ENCODE measurements at regions not wholly inside any gene's neighbourhood (a gene's known extent, or its start where the extent isn't known, plus 50 kb on each side); places are given as distances from the start of the nearest gene placed in this dataset.

DNA sequence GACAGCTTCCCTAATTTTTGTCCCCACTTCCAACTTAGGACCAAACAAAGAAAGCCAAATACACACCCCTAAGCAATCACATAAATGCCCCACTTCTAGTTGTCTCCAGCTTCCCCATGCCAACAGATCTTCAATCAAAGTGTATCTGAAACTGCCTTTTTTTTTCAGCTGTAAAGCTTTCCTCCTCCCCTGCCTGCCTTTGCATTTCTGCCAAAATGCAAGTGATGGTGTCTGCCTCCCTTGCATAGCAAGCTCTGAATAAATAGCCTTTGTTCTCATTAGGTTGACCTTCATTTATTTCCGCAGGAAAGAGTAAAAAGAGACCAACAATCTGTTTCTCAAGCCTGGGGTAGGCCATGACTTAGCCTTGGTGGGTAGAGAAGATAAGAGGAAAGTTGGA is 459.4 kb downstream of the GPAM start:
- Histone ChIP-seq H4K20me1 (ENCODE audit: insufficient read depth, low read length) (no peaks in the 10 kb centered on the region), H3K9ac (ENCODE audit: low read depth, low read length) (no peak overlapping the region), H2BK15ac (ENCODE audit: low read depth, low read length) (no peak overlapping the region), H2AK9ac (replicated peaks; ENCODE audit: low read depth, low read length, poor library complexity) (no peak overlapping the region), H3K36me3 (ENCODE audit: control insufficient read depth, insufficient read depth, low read length) (no peaks in the 10 kb centered on the region), H3K9me1 (ENCODE audit: insufficient read depth, low read length) (no peaks in the 10 kb centered on the region), H3K4me2 (ENCODE audit: low read depth, low read length) (no peak overlapping the region), H2AK5ac (ENCODE audit: low read depth, low read length) (no peak overlapping the region), H3K4me3 (ENCODE audit: insufficient read depth, low read depth, low read length) (no peak overlapping the region), H4K5ac (ENCODE audit: low read depth, low read length) (no peak overlapping the region), H3K27me3 (ENCODE audit: control insufficient read depth, insufficient read depth, low read length) (no peaks in the 10 kb centered on the region), H3K23ac (ENCODE audit: low read depth, low read length) (no peak overlapping the region), H2BK5ac (ENCODE audit: low read depth, low read length, poor library complexity, severe bottlenecking) (no peak overlapping the region), H3K79me1 (ENCODE audit: low read depth in 1 of 2, low read length in 2 of 2) (no peaks in the 10 kb centered on the region), H3K18ac (ENCODE audit: low read depth, low read length) (no peak overlapping the region), H3K4me1 (ENCODE audit: control insufficient read depth, insufficient read depth, low read length) (no peaks in the 10 kb centered on the region), H2BK120ac (ENCODE audit: low read depth, low read length) (no peak overlapping the region), H4K8ac (ENCODE audit: low read depth in 2 of 2, low read length in 2 of 2) (no peak overlapping the region), H3K4ac (ENCODE audit: low read depth, low read length) (no peak overlapping the region), H3K27ac (ENCODE audit: insufficient read depth, low read length) (no peak overlapping the region), H2BK20ac (ENCODE audit: low read depth, low read length) (no peak overlapping the region), H2AFZ (replicated peaks; ENCODE audit: low read length, poor library complexity) (no peak overlapping the region), H3K9me3 (ENCODE audit: control insufficient read depth, insufficient read depth, low read length) (0 out of 2 replicates have a peak, but pooled peaks cover 3% of the 10 kb centered on the region), H4K91ac (ENCODE audit: insufficient read depth, low read depth, low read length) (no peak overlapping the region), H3K14ac (replicated peaks; ENCODE audit: low read depth, low read length) (no peak overlapping the region), H3K56ac (ENCODE audit: extremely low read depth, insufficient read depth, low read length) (no peak overlapping the region)
- 0% methylated on average over 1 of the region's 1 CpG; no CpG with 5 or more reads in 1 of the 2 experiments for WGBS, 2 experiments (ENCODE audit: extremely low coverage in 2 of 2, insufficient read length in 1 of 2)
- CTCF ChIA-PET: no interaction called here
- intact Hi-C loops (cut with micrococcal nuclease): no loop called here
- POLR2A ChIA-PET (ENCODE audit: unreplicated experiment): no interaction called here
- in situ Hi-C loops (cut with MboI; ENCODE audit: low sequenced_read_pairs): no loop called here
- DNase-seq (no peak), ATAC-seq (ENCODE audit: low read depth) (no peak)
- dilution Hi-C loops (cut with HindIII; ENCODE audit: low sequenced_read_pairs, unreplicated experiment): no loop called here
- no TSS peak for BruUV-seq (replicated peaks)
- no peak for TF ChIP-seq POLR2A (IDR thresholded peaks at IDR 0.05; ENCODE audit: low read depth, low read length)
- no peak for TF ChIP-seq RCOR1 (IDR thresholded peaks at IDR 0.05; ENCODE audit: insufficient replicate concordance, low read length)
- TF ChIP-seq MXI1 (IDR thresholded peaks at IDR 0.05; ENCODE audit: borderline replicate concordance, low read depth, low read length): no peak
- no peak for TF ChIP-seq RAD21 (IDR thresholded peaks at IDR 0.05; ENCODE audit: low read length)
- no peak for TF ChIP-seq CEBPB (IDR thresholded peaks at IDR 0.05; ENCODE audit: low read depth, low read length)
- no peak for TF ChIP-seq MAZ (IDR thresholded peaks at IDR 0.05; ENCODE audit: borderline replicate concordance, low read depth, low read length)
- TF ChIP-seq RFX5 (IDR thresholded peaks at IDR 0.05; ENCODE audit: low read depth, low read length): no peak
- no peak for TF ChIP-seq SMC3 (IDR thresholded peaks at IDR 0.05; ENCODE audit: low read depth, low read length)
- TF ChIP-seq, protein P1, sequence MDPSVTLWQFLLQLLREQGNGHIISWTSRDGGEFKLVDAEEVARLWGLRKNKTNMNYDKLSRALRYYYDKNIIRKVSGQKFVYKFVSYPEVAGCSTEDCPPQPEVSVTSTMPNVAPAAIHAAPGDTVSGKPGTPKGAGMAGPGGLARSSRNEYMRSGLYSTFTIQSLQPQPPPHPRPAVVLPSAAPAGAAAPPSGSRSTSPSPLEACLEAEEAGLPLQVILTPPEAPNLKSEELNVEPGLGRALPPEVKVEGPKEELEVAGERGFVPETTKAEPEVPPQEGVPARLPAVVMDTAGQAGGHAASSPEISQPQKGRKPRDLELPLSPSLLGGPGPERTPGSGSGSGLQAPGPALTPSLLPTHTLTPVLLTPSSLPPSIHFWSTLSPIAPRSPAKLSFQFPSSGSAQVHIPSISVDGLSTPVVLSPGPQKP (IDR thresholded peaks at IDR 0.05; ENCODE audit: borderline replicate concordance, low read depth, low read length): no peak
